K562 (cell line): ENCODE measurements at regions not wholly inside any gene's neighbourhood (a gene's known extent, or its start where the extent isn't known, plus 50 kb on each side); places are given as distances from the start of the nearest gene placed in this dataset.

ENCODE experiments used
- ATAC-seq: fragments of 200-7000 bp; cut with Tn5 transposase; 3 replicates; pipeline ENCODE4 v1.9.1; 2020; ENCODE audit warnings: moderate library complexity
- BruUV-seq: library from RNA; stranded (reverse); fragments of 400-500 nt; replicated peaks from 2 replicates; lab custom pipeline; 2021; lab: Mats Ljungman, UMichigan
- CTCF ChIA-PET: fragments of 300-600 bp; formaldehyde crosslinking; extraction: SDS; loops from one replicate; lab custom pipeline; 2021; ENCODE audit warnings: low intra/inter-chr PET ratio; lab: Yijun Ruan, JAX
- POLR2A ChIA-PET: fragments of 300-600, 350-650 bp; sonication (Branson Sonifier 250); formaldehyde crosslinking; extraction: SDS; loops from one replicate; lab custom pipeline; 2021; ENCODE audit warnings: antibody characterized with exemption, inconsistent platforms; lab: Yijun Ruan, JAX
- DNase-seq, 4 experiments: peaks; one replicate each; pipeline versions ENCODE4 v3.0.0 to v3.0.0-alpha.2; 2011 to 2018; ENCODE audit warnings: low spot score in 3 of 4, mixed read lengths in 3 of 4; ENCODE audit errors: extremely low read depth in 1 of 4
- FAIRE-seq: peaks from 2 replicates; lab custom pipeline; 2011; peaks lifted over from hg19 to GRCh38; lab: Jason Lieb, UNC
- H2AFZ ChIP-seq: 2 replicates; pipeline ENCODE4 v1.6.0; 2011; ENCODE audit warnings: low read depth, low read length, control low read depth, inconsistent platforms
- H3K27ac ChIP-seq: fragments of 200-600 bp; 3 replicates; pipeline ENCODE4 v1.8.0; 2011; ENCODE audit warnings: low read depth, mild to moderate bottlenecking, control low read depth, inconsistent platforms, low read length, moderate library complexity, mixed read lengths; ENCODE audit errors: extremely low read depth
- H3K27me3 ChIP-seq, 2 experiments: fragments of 300-600 bp in 1 of 2; 2 replicates in 1 of 2; 3 replicates in 1 of 2; pipeline versions ENCODE4 v1.6.0 to v1.8.0; 2011; ENCODE audit warnings: inconsistent platforms in 2 of 2, low read length in 2 of 2, mild to moderate bottlenecking in 1 of 2, mixed read lengths in 1 of 2, moderate library complexity in 1 of 2; ENCODE audit not compliant: control insufficient read depth in 2 of 2, insufficient read depth in 2 of 2
- H3K36me3 ChIP-seq: fragments of 300-600 bp; 3 replicates; pipeline ENCODE4 v1.8.0; 2011; ENCODE audit warnings: mild to moderate bottlenecking, low read length, inconsistent platforms; ENCODE audit not compliant: control insufficient read depth, insufficient read depth
- H3K4me1 ChIP-seq, 2 experiments: fragments of 200-600 bp in 1 of 2; replicated peaks in 1 of 2; 2 replicates in 1 of 2; 3 replicates in 1 of 2; pipeline versions ENCODE4 v1.5.1 to v1.8.0; 2011; ENCODE audit warnings: inconsistent platforms in 2 of 2, low read length in 2 of 2, mild to moderate bottlenecking in 1 of 2, mixed read lengths in 1 of 2, moderate library complexity in 1 of 2; ENCODE audit not compliant: control insufficient read depth in 2 of 2, insufficient read depth in 2 of 2
- H3K4me2 ChIP-seq: 2 replicates; pipeline ENCODE4 v1.6.1; 2011; ENCODE audit warnings: low read length, control low read depth, inconsistent platforms, mixed read lengths; ENCODE audit not compliant: insufficient read depth
- H3K4me3 ChIP-seq: fragments of 200-600 bp; sonication (generic), shearing (Covaris generic); 2 replicates; pipeline ENCODE4 v1.5.1; 2016; ENCODE audit warnings: control low read depth, inconsistent platforms
- H3K79me2 ChIP-seq: fragments of 200-600 bp; 3 replicates; pipeline ENCODE4 v1.8.0; 2011; ENCODE audit warnings: low read length, inconsistent platforms; ENCODE audit not compliant: control insufficient read depth, insufficient read depth
- H3K9ac ChIP-seq, 2 experiments: 2 replicates each; pipeline versions ENCODE4 v1.6.0 to v1.6.1; 2011; ENCODE audit warnings: low read depth in 2 of 2, low read length in 2 of 2, control low read depth in 1 of 2, inconsistent platforms in 1 of 2, mild to moderate bottlenecking in 1 of 2, mixed read lengths in 1 of 2; ENCODE audit not compliant: insufficient read depth in 1 of 2
- H3K9me1 ChIP-seq: one replicate; pipeline ENCODE4 v1.6.0; 2011; ENCODE audit warnings: inconsistent platforms, mild to moderate bottlenecking, low read length, moderate library complexity; ENCODE audit not compliant: control insufficient read depth, insufficient read depth
- H3K9me3 ChIP-seq: replicated peaks from 2 replicates; pipeline ENCODE4 v1.5.1; 2011; ENCODE audit warnings: low read depth, low read length, inconsistent platforms; ENCODE audit not compliant: control insufficient read depth, insufficient read depth
- H4K20me1 ChIP-seq: replicated peaks from 2 replicates; pipeline ENCODE4 v1.6.1; 2011; ENCODE audit warnings: low read length, inconsistent platforms, mixed read lengths; ENCODE audit not compliant: control insufficient read depth, insufficient read depth
- CREB1 ChIP-seq, 2 experiments: sonication (generic) in 1 of 2; formaldehyde crosslinking in 1 of 2; IDR thresholded peaks; 2 replicates each; pipeline versions ENCODE4 v1.6.1 to v1.8.0; 2012 to 2022; ENCODE audit warnings: inconsistent platforms in 1 of 2, mild to moderate bottlenecking in 1 of 2, missing genetic modification reagents in 1 of 2, moderate library complexity in 1 of 2
- E2F3 ChIP-seq: fragments of 250-450 bp; sonication (Bioruptor Pico); IDR thresholded peaks from 2 replicates; pipeline ENCODE4 v1.4.0; 2020; ENCODE audit warnings: mild to moderate bottlenecking
- ELF1 ChIP-seq: fragments of 200-800 bp; sonication (Bioruptor generic); IDR thresholded peaks from 2 replicates; pipeline ENCODE4 v1.6.1; 2016; ENCODE audit warnings: missing genetic modification characterization, missing compliant biosample characterization
- L3MBTL2 ChIP-seq: fragments of 450-650 bp; IDR thresholded peaks from 2 replicates; pipeline ENCODE4 v1.6.1; 2016; ENCODE audit warnings: mild to moderate bottlenecking, moderate library complexity
- WGBS: fragments of 100-300 bp; shearing (Covaris generic); methylation state at CpG from one replicate; pipeline ENCODE4 v1.1.6; 2016; ENCODE audit warnings: low coverage, mixed read lengths; ENCODE audit not compliant: insufficient coverage; ENCODE audit errors: missing lambda C conversion rate; 5-methylcytosine and 5-hydroxymethylcytosine counted together
- in situ Hi-C: fragments of 300-500 bp; cut with MboI; formaldehyde crosslinking; loops from 4 replicates; pipeline ENCODE4 v1.15.0; 2018; ENCODE audit warnings: inconsistent platforms, mixed read lengths
- intact Hi-C: fragments of 100-400 bp; cut with micrococcal nuclease; formaldehyde crosslinking; loops from 2 replicates; pipeline ENCODE4 v1.14.2; 2022
- TF ChIP-seq, protein P1 (sequence below), 2 experiments: fragments of 250-450 bp in 1 of 2; fragments of 450-650 bp in 1 of 2; sonication (Bioruptor Pico) in 1 of 2; IDR thresholded peaks; 2 replicates each; pipeline versions ENCODE4 v1.6.1 to v1.8.0; 2016 to 2021; ENCODE audit warnings: mild to moderate bottlenecking in 2 of 2, moderate library complexity in 2 of 2, missing compliant biosample characterization in 1 of 2, missing genetic modification characterization in 1 of 2
- TF ChIP-seq, protein P2 (sequence below): sonication (generic); formaldehyde crosslinking; IDR thresholded peaks from 2 replicates; pipeline ENCODE4 v1.8.0; 2022; ENCODE audit warnings: mild to moderate bottlenecking, low read depth, missing genetic modification reagents

DNA sequence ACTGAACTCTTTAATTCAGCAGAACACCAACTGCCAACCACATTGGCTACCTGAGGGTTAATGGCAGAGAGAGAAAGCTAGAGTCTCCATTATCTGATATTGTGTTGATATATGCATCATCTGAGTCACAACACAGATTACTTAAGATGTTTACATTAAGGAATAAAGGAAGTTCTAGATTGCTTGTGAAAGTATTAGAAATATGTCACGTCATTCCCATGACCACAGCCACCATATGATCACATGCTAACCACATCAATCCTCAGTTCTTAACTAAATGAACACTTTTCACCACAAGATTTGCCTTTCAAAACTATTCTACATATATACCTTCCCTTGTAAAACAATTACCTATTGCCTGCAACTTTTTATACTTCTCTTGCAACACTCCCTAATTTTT, 337.9 kb downstream of the FGFR2 start:
- Histone ChIP-seq H3K79me2 (no peaks in the 10 kb centered on the region), H3K4me1 (no peaks in the 10 kb centered on the region), H3K9me3 (no peaks in the 10 kb centered on the region), H4K20me1 (no peaks in the 10 kb centered on the region), H3K36me3 (no peaks in the 10 kb centered on the region), H3K4me2 (no peak overlapping the region), H3K27ac (no peak overlapping the region), H3K27me3 (no peaks in the 10 kb centered on the region), H3K4me3 (no peak overlapping the region), H3K9me1 (no peaks in the 10 kb centered on the region), H2AFZ (no peak overlapping the region), H3K9ac (no peak overlapping the region)
- 0% methylated on average over 1 of the region's 1 CpG for WGBS
- ATAC-seq (no peak), DNase-seq (no peak), FAIRE-seq (no peak)
- POLR2A ChIA-PET, result no interaction called here
- in situ Hi-C loops, result no loop called here
- CTCF ChIA-PET, result no interaction called here
- BruUV-seq, result no TSS peak
- intact Hi-C loops, result no loop called here
- TF ChIP-seq, protein P1, sequence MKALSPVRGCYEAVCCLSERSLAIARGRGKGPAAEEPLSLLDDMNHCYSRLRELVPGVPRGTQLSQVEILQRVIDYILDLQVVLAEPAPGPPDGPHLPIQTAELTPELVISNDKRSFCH (CRISPR knock-in tag; IDR thresholded peaks at IDR 0.05), result no peak
- TF ChIP-seq, protein P1 (tag; IDR thresholded peaks at IDR 0.05), result no peak
- TF ChIP-seq E2F3 (CRISPR knock-in tag) (no peak), CREB1 (IDR thresholded peaks at IDR 0.05) (no peak), CREB1 (CRISPR knock-in tag; IDR thresholded peaks at IDR 0.05) (no peak), L3MBTL2 (no peak), ELF1 (tag) (no peak)
- TF ChIP-seq, protein P2, sequence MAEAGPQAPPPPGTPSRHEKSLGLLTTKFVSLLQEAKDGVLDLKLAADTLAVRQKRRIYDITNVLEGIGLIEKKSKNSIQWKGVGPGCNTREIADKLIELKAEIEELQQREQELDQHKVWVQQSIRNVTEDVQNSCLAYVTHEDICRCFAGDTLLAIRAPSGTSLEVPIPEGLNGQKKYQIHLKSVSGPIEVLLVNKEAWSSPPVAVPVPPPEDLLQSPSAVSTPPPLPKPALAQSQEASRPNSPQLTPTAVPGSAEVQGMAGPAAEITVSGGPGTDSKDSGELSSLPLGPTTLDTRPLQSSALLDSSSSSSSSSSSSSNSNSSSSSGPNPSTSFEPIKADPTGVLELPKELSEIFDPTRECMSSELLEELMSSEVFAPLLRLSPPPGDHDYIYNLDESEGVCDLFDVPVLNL (CRISPR knock-in tag), result no peak
